Lower leg skin (tissue), 4 donors: ENCODE measurements at regions not wholly inside any gene's neighbourhood (a gene's known extent, or its start where the extent isn't known, plus 50 kb on each side); places are given as distances from the start of the nearest gene placed in this dataset.

Source experiments
- DNase-seq, 2 donors: peaks; one replicate each; pipeline ENCODE4 v3.0.0-alpha.2; 2019; ENCODE audit warnings: low spot score in 2 of 2
- H3K4me3 ChIP-seq: fragments of 200-600 bp; sonication (generic); 2 replicates; pipeline ENCODE4 v1.5.1; 2017; ENCODE audit warnings: mild to moderate bottlenecking, low read depth; ENCODE audit not compliant: poor library complexity, severe bottlenecking
- POLR2A ChIP-seq, 2 donors: fragments of 450-650 bp; IDR thresholded peaks; one replicate each; pipeline ENCODE4 v1.6.1; 2016 to 2017; ENCODE audit warnings: antibody characterized with exemption in 2 of 2, mild to moderate bottlenecking in 1 of 2, moderate library complexity in 1 of 2
- WGBS, 2 donors: methylation state at CpG; one replicate each; pipeline ENCODE4 v1.1.5; 2018; 5-methylcytosine and 5-hydroxymethylcytosine counted together
- intact Hi-C: fragments of 100-400 bp; cut with DNase I; formaldehyde crosslinking; loops from one replicate; pipeline ENCODE4 v1.15.0; 2023; ENCODE audit warnings: low total_unique reads
- TF ChIP-seq, protein P1 (sequence below), 3 donors: fragments of 450-650 bp; IDR thresholded peaks; one replicate each; pipeline ENCODE4 v1.5.1; 2016; ENCODE audit warnings: antibody characterized with exemption in 3 of 3, mild to moderate bottlenecking in 3 of 3, moderate library complexity in 2 of 3

GRCh38 chr13:70893832-70894231, 785.6 kb upstream of the KLHL1 start:
- WGBS, 2 donors = 51 to 63% methylated on average over 1 of the region's 1 CpG
- intact Hi-C loops = no loop called here
- H3K4me3 ChIP-seq = no peak overlapping the region
- DNase-seq = no peak
- TF ChIP-seq, protein P1, sequence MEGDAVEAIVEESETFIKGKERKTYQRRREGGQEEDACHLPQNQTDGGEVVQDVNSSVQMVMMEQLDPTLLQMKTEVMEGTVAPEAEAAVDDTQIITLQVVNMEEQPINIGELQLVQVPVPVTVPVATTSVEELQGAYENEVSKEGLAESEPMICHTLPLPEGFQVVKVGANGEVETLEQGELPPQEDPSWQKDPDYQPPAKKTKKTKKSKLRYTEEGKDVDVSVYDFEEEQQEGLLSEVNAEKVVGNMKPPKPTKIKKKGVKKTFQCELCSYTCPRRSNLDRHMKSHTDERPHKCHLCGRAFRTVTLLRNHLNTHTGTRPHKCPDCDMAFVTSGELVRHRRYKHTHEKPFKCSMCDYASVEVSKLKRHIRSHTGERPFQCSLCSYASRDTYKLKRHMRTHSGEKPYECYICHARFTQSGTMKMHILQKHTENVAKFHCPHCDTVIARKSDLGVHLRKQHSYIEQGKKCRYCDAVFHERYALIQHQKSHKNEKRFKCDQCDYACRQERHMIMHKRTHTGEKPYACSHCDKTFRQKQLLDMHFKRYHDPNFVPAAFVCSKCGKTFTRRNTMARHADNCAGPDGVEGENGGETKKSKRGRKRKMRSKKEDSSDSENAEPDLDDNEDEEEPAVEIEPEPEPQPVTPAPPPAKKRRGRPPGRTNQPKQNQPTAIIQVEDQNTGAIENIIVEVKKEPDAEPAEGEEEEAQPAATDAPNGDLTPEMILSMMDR (IDR thresholded peaks at IDR 0.05) = no peak
- TF ChIP-seq POLR2A (IDR thresholded peaks at IDR 0.05) = no peak

GRCh38 chr13:70890289-70890688, 782.0 kb upstream of the KLHL1 start:
- DNase-seq = no peak
- TF ChIP-seq POLR2A (IDR thresholded peaks at IDR 0.05) = no peak
- TF ChIP-seq, protein P1 (IDR thresholded peaks at IDR 0.05) = no peak
- H3K4me3 ChIP-seq = no peak overlapping the region
- intact Hi-C loops = no loop called here

- intact Hi-C loops = no loop called here
- no peak for TF ChIP-seq POLR2A (IDR thresholded peaks at IDR 0.05)
- TF ChIP-seq, protein P1 (IDR thresholded peaks at IDR 0.05) = no peak
- H3K4me3 ChIP-seq = no peak overlapping the region
- DNase-seq = no peak
- 88 to 89% methylated on average over 5 of the region's 5 CpGs for WGBS, 2 donors
Observed at GRCh38 chr13:70889163-70889562, 780.9 kb upstream of the KLHL1 start.

GRCh38 chr13:70884196-70884595, 775.9 kb upstream of the KLHL1 start:
- intact Hi-C loops = no loop called here
- no peak for DNase-seq
- WGBS, 2 donors = 58 to 60% methylated on average over 2 of the region's 2 CpGs
- TF ChIP-seq, protein P1 (IDR thresholded peaks at IDR 0.05) = no peak
- no peak for TF ChIP-seq POLR2A (IDR thresholded peaks at IDR 0.05)
- H3K4me3 ChIP-seq = no peak overlapping the region

- H3K4me3 ChIP-seq = no peak overlapping the region
- 75 to 76% methylated on average over 3 of the region's 3 CpGs for WGBS, 2 donors
- intact Hi-C loops = no loop called here
- DNase-seq = no peak
- no peak for TF ChIP-seq POLR2A (IDR thresholded peaks at IDR 0.05)
- TF ChIP-seq, protein P1 (IDR thresholded peaks at IDR 0.05) = no peak
Observed at GRCh38 chr13:70874636-70875035, 766.4 kb upstream of the KLHL1 start.

- no peak overlapping the region for H3K4me3 ChIP-seq
- TF ChIP-seq, protein P1 (IDR thresholded peaks at IDR 0.05) = no peak
- TF ChIP-seq POLR2A (IDR thresholded peaks at IDR 0.05) = no peak
- no peak for DNase-seq
- intact Hi-C loops = no loop called here
- WGBS, 2 donors = 66 to 67% methylated on average over 2 of the region's 2 CpGs
Observed at GRCh38 chr13:70864731-70865130, 756.5 kb upstream of the KLHL1 start.
